SK-N-SH (cell line): ENCODE measurements at regions not wholly inside any gene's neighbourhood (a gene's known extent, or its start where the extent isn't known, plus 50 kb on each side); places are given as distances from the start of the nearest gene placed in this dataset.

Experiments
- CTCF ChIA-PET: fragments of 300-600, 350-600 bp; formaldehyde crosslinking; extraction: SDS; loops from one replicate; lab custom pipeline; 2021; lab: Yijun Ruan, JAX
- POLR2A ChIA-PET: fragments of 350-600 bp; sonication (Branson Sonifier 250); formaldehyde crosslinking; extraction: SDS; loops from one replicate; lab custom pipeline; 2020; ENCODE audit warnings: antibody characterized with exemption, inconsistent platforms; lab: Yijun Ruan, JAX
- DNase-seq: peaks from one replicate; pipeline ENCODE4 v3.0.0; 2012
- H2AFZ ChIP-seq: fragments of 200-600 bp; sonication (generic); 2 replicates; pipeline ENCODE4 v1.8.1; 2016; ENCODE audit warnings: antibody characterized with exemption, mild to moderate bottlenecking, low read depth
- H3F3A ChIP-seq: fragments of 200-600 bp; sonication (generic); replicated peaks from 2 replicates; pipeline ENCODE3; 2016; ENCODE audit warnings: antibody characterized with exemption, mild to moderate bottlenecking; ENCODE audit not compliant: insufficient read depth
- H3K27ac ChIP-seq, 2 experiments: fragments of 200-500 bp in 1 of 2; fragments of 200-600 bp in 1 of 2; sonication (Bioruptor generic) in 1 of 2; sonication (generic), shearing (Covaris generic) in 1 of 2; 2 replicates each; pipeline versions ENCODE4 v1.5.1 to v1.6.1; 2014 to 2016; ENCODE audit warnings: low read depth in 2 of 2, inconsistent platforms in 1 of 2, low read length in 1 of 2, mild to moderate bottlenecking in 1 of 2, mixed read lengths in 1 of 2
- H3K27me3 ChIP-seq: fragments of 200-600 bp; sonication (generic), shearing (Covaris generic); 2 replicates; pipeline ENCODE4 v1.6.1; 2016; ENCODE audit warnings: mixed run types; ENCODE audit not compliant: insufficient read depth
- H3K36me3 ChIP-seq, 2 experiments: fragments of 200-500 bp in 1 of 2; fragments of 200-600 bp in 1 of 2; sonication (Bioruptor generic) in 1 of 2; sonication (generic) in 1 of 2; replicated peaks in 1 of 2; 2 replicates each; pipeline versions ENCODE3 to v1.5.1; 2014 to 2016; ENCODE audit warnings: low read length in 1 of 2, mild to moderate bottlenecking in 1 of 2; ENCODE audit not compliant: insufficient read depth in 2 of 2, control insufficient read depth in 1 of 2
- H3K4me1 ChIP-seq, 2 experiments: fragments of 200-500 bp in 1 of 2; fragments of 200-600 bp in 1 of 2; sonication (Bioruptor generic) in 1 of 2; sonication (generic), shearing (Covaris generic) in 1 of 2; 2 replicates each; pipeline versions ENCODE4 v1.5.1 to v1.6.1; 2014 to 2016; ENCODE audit warnings: low read depth in 1 of 2, low read length in 1 of 2, mixed run types in 1 of 2; ENCODE audit not compliant: insufficient read depth in 2 of 2, control insufficient read depth in 1 of 2
- H3K4me2 ChIP-seq: fragments of 200-600 bp; sonication (generic), shearing (Covaris generic); 2 replicates; pipeline ENCODE4 v1.6.1; 2017; ENCODE audit warnings: mixed run types
- H3K4me3 ChIP-seq, 2 experiments: fragments of 200-500 bp in 1 of 2; fragments of 200-600 bp in 1 of 2; sonication (Bioruptor generic) in 1 of 2; sonication (generic), shearing (Covaris generic) in 1 of 2; 2 replicates each; pipeline versions ENCODE4 v1.5.1 to v1.8.1; 2014 to 2016; ENCODE audit warnings: low read depth in 2 of 2, inconsistent platforms in 1 of 2, low read length in 1 of 2, mild to moderate bottlenecking in 1 of 2, mixed read lengths in 1 of 2, moderate library complexity in 1 of 2
- H3K79me2 ChIP-seq: fragments of 200-600 bp; sonication (generic); 2 replicates; pipeline ENCODE4 v1.8.1; 2017; ENCODE audit warnings: mild to moderate bottlenecking; ENCODE audit not compliant: insufficient read depth
- H3K9ac ChIP-seq: fragments of 200-600 bp; sonication (generic); 2 replicates; pipeline ENCODE4 v1.6.1; 2017; ENCODE audit warnings: mixed run types
- H3K9me2 ChIP-seq: fragments of 200-600 bp; sonication (generic); 2 replicates; pipeline ENCODE4 v1.6.1; 2017; ENCODE audit warnings: mixed run types
- H3K9me3 ChIP-seq: fragments of 200-600 bp; sonication (generic); 2 replicates; pipeline ENCODE4 v1.6.1; 2017; ENCODE audit warnings: mixed run types, mild to moderate bottlenecking, moderate library complexity
- H4K20me1 ChIP-seq: fragments of 200-600 bp; sonication (generic); 2 replicates; pipeline ENCODE4 v1.6.1; 2017; ENCODE audit warnings: mild to moderate bottlenecking, mixed run types; ENCODE audit not compliant: insufficient read depth
- CTCF ChIP-seq: fragments of 200-600 bp; sonication (generic); IDR thresholded peaks from 2 replicates; pipeline ENCODE4 v1.6.1; 2017; ENCODE audit warnings: antibody characterized with exemption, mild to moderate bottlenecking, moderate library complexity
- ELF1 ChIP-seq: IDR thresholded peaks from 2 replicates; pipeline ENCODE4 v1.4.0; 2012
- FOSL2 ChIP-seq: IDR thresholded peaks from 2 replicates; pipeline ENCODE4 v1.4.0; 2012; ENCODE audit warnings: low read depth, mild to moderate bottlenecking, moderate library complexity, borderline replicate concordance
- MAX ChIP-seq: IDR thresholded peaks from 2 replicates; pipeline ENCODE4 v1.4.0; 2012; ENCODE audit warnings: low read depth
- MEF2A ChIP-seq: IDR thresholded peaks from 2 replicates; pipeline ENCODE4 v1.4.0; 2012; ENCODE audit warnings: low read depth, borderline replicate concordance
- NFIC ChIP-seq: IDR thresholded peaks from 2 replicates; pipeline ENCODE4 v1.4.0; 2012; ENCODE audit warnings: borderline replicate concordance
- RAD21 ChIP-seq: IDR thresholded peaks from 2 replicates; pipeline ENCODE4 v1.6.1; 2012; ENCODE audit warnings: mild to moderate bottlenecking, low read length
- SIN3A ChIP-seq: IDR thresholded peaks from 2 replicates; pipeline ENCODE4 v1.6.1; 2012; ENCODE audit warnings: low read depth, mild to moderate bottlenecking, low read length, moderate library complexity, borderline replicate concordance
- TCF12 ChIP-seq: IDR thresholded peaks from 2 replicates; pipeline ENCODE4 v1.4.0; 2012
- WGBS: methylation state at CpG from one replicate; pipeline ENCODE4 v1.1.6; 2017; ENCODE audit warnings: low lambda C conversion rate; 5-methylcytosine and 5-hydroxymethylcytosine counted together

GRCh38 chr5:171705036-171705435, 80.6 kb upstream of the SMIM23 start:
- ChIA-PET POLR2A (no interaction called here), CTCF (no interaction called here)
- Histone ChIP-seq H3K4me1 (no peaks in the 10 kb centered on the region; a peak in 1 of 4 replicates), H4K20me1 (no peaks in the 10 kb centered on the region), H3K4me2 (no peak overlapping the region), H3K79me2 (no peaks in the 10 kb centered on the region), H3K9me2 (no peaks in the 10 kb centered on the region), H3K9me3 (no peaks in the 10 kb centered on the region), H2AFZ (no peak overlapping the region), H3K27me3 (peaks cover 4% of the 10 kb centered on the region; the same call in 1 of the 2 replicates), H3K27ac (no peak overlapping the region), H3K9ac (no peak overlapping the region), H3F3A (no peaks in the 10 kb centered on the region), H3K36me3 (no peaks in the 10 kb centered on the region), H3K4me3 (no peak overlapping the region)
- 61% methylated on average over 5 of the region's 6 CpGs for WGBS
- TF ChIP-seq FOSL2 (no peak), NFIC (no peak), MAX (no peak), MEF2A (no peak), TCF12 (no peak), ELF1 (no peak), CTCF (no peak)
- DNase-seq: no peak

GRCh38 chr5:171705830-171706468, 79.7 kb upstream of the SMIM23 start:
- no peaks in the 10 kb centered on the region for H3K9me3 ChIP-seq
- H4K20me1 ChIP-seq: no peaks in the 10 kb centered on the region
- no peak overlapping the region for H3K9ac ChIP-seq
- no peak overlapping the region for H3K4me2 ChIP-seq
- WGBS: 56% methylated on average over 7 of the region's 7 CpGs
- no peaks in the 10 kb centered on the region for H3K9me2 ChIP-seq
- H2AFZ ChIP-seq: no peak overlapping the region
- no peak for TF ChIP-seq MAX
- no peak for TF ChIP-seq RAD21
- no peak for TF ChIP-seq SIN3A
- H3K4me3 ChIP-seq: no peak overlapping the region
- no peaks in the 10 kb centered on the region for H3F3A ChIP-seq
- H3K27me3 ChIP-seq: peaks cover 4% of the 10 kb centered on the region; the same call in 1 of the 2 replicates
- H3K79me2 ChIP-seq: no peaks in the 10 kb centered on the region
- H3K4me1 ChIP-seq: no peaks in the 10 kb centered on the region; a peak in 1 of 4 replicates
- no peak overlapping the region for H3K27ac ChIP-seq
- no peaks in the 10 kb centered on the region for H3K36me3 ChIP-seq
- POLR2A ChIA-PET: no interaction called here
- DNase-seq: no peak
- CTCF ChIA-PET: no interaction called here
